ENCODE measurements at regions not wholly inside any gene's neighbourhood (a gene's known extent, or its start where the extent isn't known, plus 50 kb on each side); places are given as distances from the start of the nearest gene placed in this dataset.

DNA sequence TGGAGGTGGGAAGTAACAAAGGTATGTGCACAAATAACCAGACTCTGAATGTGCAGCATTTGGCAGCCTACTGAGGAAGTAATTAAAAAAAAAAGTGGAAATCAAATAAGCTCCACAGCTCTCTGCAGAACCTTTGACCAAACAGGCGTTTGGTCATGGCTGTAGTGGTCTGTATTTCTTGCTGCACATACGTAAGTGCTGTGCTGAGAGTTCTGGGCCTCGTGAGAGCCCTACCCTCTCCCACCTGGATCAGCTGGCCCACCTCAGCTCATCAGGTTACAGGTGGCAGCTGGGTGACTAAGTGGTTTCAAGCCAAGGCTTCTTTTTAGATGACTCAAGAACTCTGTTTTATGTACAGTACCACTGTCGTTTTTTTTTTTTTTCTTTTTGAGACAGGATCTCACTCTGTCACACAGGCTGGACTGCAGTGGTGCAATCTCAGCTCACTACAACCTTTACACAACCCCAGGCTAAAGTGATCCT is 178.2 kb upstream of the KLF6 start:
- TF ChIP-seq, protein P1, sequence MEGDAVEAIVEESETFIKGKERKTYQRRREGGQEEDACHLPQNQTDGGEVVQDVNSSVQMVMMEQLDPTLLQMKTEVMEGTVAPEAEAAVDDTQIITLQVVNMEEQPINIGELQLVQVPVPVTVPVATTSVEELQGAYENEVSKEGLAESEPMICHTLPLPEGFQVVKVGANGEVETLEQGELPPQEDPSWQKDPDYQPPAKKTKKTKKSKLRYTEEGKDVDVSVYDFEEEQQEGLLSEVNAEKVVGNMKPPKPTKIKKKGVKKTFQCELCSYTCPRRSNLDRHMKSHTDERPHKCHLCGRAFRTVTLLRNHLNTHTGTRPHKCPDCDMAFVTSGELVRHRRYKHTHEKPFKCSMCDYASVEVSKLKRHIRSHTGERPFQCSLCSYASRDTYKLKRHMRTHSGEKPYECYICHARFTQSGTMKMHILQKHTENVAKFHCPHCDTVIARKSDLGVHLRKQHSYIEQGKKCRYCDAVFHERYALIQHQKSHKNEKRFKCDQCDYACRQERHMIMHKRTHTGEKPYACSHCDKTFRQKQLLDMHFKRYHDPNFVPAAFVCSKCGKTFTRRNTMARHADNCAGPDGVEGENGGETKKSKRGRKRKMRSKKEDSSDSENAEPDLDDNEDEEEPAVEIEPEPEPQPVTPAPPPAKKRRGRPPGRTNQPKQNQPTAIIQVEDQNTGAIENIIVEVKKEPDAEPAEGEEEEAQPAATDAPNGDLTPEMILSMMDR (tag by site-specific recombination; IDR thresholded peaks at IDR 0.05) = no peak
- TF ChIP-seq, protein P2, sequence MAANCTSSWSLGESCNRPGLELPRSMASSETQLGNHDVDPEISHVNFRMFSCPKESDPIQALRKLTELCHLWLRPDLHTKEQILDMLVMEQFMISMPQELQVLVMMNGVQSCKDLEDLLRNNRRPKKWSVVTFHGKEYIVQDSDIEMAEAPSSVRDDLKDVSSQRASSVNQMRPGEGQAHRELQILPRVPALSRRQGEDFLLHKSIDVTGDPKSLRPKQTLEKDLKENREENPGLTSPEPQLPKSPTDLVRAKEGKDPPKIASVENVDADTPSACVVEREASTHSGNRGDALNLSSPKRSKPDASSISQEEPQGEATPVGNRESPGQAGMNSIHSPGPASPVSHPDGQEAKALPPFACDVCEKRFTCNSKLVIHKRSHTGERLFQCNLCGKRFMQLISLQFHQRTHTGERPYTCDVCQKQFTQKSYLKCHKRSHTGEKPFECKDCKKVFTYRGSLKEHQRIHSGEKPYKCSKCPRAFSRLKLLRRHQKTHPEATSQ (tag by site-specific recombination; IDR thresholded peaks at IDR 0.05) = no peak
- TF ChIP-seq ZNF629 (tag by site-specific recombination; IDR thresholded peaks at IDR 0.05) (no peak), TCF7L2 (IDR thresholded peaks at IDR 0.05; ENCODE audit: borderline replicate concordance, low read depth, low read length) (no peak), ZNF138 (tag by site-specific recombination; IDR thresholded peaks at IDR 0.05; ENCODE audit: borderline replicate concordance) (no peak), HOXD13 (CRISPR knock-in tag; IDR thresholded peaks at IDR 0.05; ENCODE audit: borderline replicate concordance) (no peak), ZNF660 (tag by site-specific recombination; IDR thresholded peaks at IDR 0.05) (no peak), FEZF1 (tag by site-specific recombination; IDR thresholded peaks at IDR 0.05) (no peak), MYNN (tag by site-specific recombination; IDR thresholded peaks at IDR 0.05; ENCODE audit: borderline replicate concordance) (no peak), ZNF549 (tag by site-specific recombination; IDR thresholded peaks at IDR 0.05) (no peak)
- TF ChIP-seq, protein P3, sequence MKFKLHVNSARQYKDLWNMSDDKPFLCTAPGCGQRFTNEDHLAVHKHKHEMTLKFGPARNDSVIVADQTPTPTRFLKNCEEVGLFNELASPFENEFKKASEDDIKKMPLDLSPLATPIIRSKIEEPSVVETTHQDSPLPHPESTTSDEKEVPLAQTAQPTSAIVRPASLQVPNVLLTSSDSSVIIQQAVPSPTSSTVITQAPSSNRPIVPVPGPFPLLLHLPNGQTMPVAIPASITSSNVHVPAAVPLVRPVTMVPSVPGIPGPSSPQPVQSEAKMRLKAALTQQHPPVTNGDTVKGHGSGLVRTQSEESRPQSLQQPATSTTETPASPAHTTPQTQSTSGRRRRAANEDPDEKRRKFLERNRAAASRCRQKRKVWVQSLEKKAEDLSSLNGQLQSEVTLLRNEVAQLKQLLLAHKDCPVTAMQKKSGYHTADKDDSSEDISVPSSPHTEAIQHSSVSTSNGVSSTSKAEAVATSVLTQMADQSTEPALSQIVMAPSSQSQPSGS (tag by site-specific recombination; IDR thresholded peaks at IDR 0.05; ENCODE audit: low read depth) = no peak
- TF ChIP-seq, protein P4, sequence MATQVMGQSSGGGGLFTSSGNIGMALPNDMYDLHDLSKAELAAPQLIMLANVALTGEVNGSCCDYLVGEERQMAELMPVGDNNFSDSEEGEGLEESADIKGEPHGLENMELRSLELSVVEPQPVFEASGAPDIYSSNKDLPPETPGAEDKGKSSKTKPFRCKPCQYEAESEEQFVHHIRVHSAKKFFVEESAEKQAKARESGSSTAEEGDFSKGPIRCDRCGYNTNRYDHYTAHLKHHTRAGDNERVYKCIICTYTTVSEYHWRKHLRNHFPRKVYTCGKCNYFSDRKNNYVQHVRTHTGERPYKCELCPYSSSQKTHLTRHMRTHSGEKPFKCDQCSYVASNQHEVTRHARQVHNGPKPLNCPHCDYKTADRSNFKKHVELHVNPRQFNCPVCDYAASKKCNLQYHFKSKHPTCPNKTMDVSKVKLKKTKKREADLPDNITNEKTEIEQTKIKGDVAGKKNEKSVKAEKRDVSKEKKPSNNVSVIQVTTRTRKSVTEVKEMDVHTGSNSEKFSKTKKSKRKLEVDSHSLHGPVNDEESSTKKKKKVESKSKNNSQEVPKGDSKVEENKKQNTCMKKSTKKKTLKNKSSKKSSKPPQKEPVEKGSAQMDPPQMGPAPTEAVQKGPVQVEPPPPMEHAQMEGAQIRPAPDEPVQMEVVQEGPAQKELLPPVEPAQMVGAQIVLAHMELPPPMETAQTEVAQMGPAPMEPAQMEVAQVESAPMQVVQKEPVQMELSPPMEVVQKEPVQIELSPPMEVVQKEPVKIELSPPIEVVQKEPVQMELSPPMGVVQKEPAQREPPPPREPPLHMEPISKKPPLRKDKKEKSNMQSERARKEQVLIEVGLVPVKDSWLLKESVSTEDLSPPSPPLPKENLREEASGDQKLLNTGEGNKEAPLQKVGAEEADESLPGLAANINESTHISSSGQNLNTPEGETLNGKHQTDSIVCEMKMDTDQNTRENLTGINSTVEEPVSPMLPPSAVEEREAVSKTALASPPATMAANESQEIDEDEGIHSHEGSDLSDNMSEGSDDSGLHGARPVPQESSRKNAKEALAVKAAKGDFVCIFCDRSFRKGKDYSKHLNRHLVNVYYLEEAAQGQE (tag by site-specific recombination; IDR thresholded peaks at IDR 0.05) = no peak
